Common myeloid progenitor, CD34-positive (primary cell): ENCODE measurements at regions not wholly inside any gene's neighbourhood (a gene's known extent, or its start where the extent isn't known, plus 50 kb on each side); places are given as distances from the start of the nearest gene placed in this dataset.

Experiments used
- CTCF ChIA-PET: fragments of 350-600 bp; sonication (Branson Sonifier 250); formaldehyde crosslinking; loops from one replicate; lab custom pipeline; 2021; ENCODE audit warnings: antibody characterized with exemption; lab: Charles Lee
- POLR2A ChIA-PET: fragments of 350-600 bp; sonication (Branson Sonifier 250); formaldehyde crosslinking; loops from one replicate; lab custom pipeline; 2021; ENCODE audit warnings: antibody characterized with exemption; lab: Charles Lee
- DNase-seq, 3 donors: peaks; one replicate each; pipeline versions ENCODE4 v3.0.0 to v3.0.0-alpha.2; 2013
- H3K27ac ChIP-seq, 2 experiments: 1 replicate in 1 of 2; 2 replicates in 1 of 2; pipeline ENCODE4 v1.7.0; 2013; ENCODE audit warnings: inconsistent platforms in 2 of 2, low read length in 2 of 2, mild to moderate bottlenecking in 2 of 2, low read depth in 1 of 2, moderate library complexity in 1 of 2; ENCODE audit not compliant: severe bottlenecking in 2 of 2, insufficient read depth in 1 of 2, poor library complexity in 1 of 2
- H3K27me3 ChIP-seq, 5 experiments: replicated peaks in 2 of 5; 1 replicate in 3 of 5; 2 replicates in 2 of 5; pipeline versions ENCODE4 v1.6.1 to v1.7.0; 2013; ENCODE audit warnings: low read length in 4 of 5, mild to moderate bottlenecking in 2 of 5, moderate library complexity in 2 of 5, inconsistent platforms in 1 of 5; ENCODE audit not compliant: insufficient read depth in 5 of 5, control insufficient read depth in 4 of 5
- H3K36me3 ChIP-seq, 4 experiments: 1 replicate in 2 of 4; 2 replicates in 2 of 4; pipeline versions ENCODE4 v1.6.1 to v1.7.0; 2013; ENCODE audit warnings: low read length in 3 of 4, control low read depth in 1 of 4, mild to moderate bottlenecking in 1 of 4; ENCODE audit not compliant: control insufficient read depth in 4 of 4, insufficient read depth in 4 of 4
- H3K4me1 ChIP-seq, 4 experiments: 1 replicate in 3 of 4; 2 replicates in 1 of 4; pipeline versions ENCODE4 v1.6.1 to v1.7.1; 2013; ENCODE audit warnings: low read length in 3 of 4, mild to moderate bottlenecking in 3 of 4, control low read depth in 1 of 4, inconsistent platforms in 1 of 4, moderate library complexity in 1 of 4; ENCODE audit not compliant: control insufficient read depth in 4 of 4, insufficient read depth in 4 of 4; ENCODE audit errors: control extremely low read depth in 1 of 4
- H3K4me3 ChIP-seq, 7 experiments: 1 replicate in 4 of 7; 2 replicates in 3 of 7; pipeline versions ENCODE4 v1.5.1 to v1.7.0; 2013; ENCODE audit warnings: mild to moderate bottlenecking in 7 of 7, low read length in 6 of 7, moderate library complexity in 6 of 7, inconsistent platforms in 2 of 7, low read depth in 2 of 7, control low read depth in 1 of 7; ENCODE audit not compliant: insufficient read depth in 4 of 7, control insufficient read depth in 1 of 7; ENCODE audit errors: extremely low read depth in 1 of 7
- H3K9me3 ChIP-seq, 5 experiments: 1 replicate in 4 of 5; 2 replicates in 1 of 5; pipeline versions ENCODE4 v1.6.1 to v1.7.1; 2013; ENCODE audit warnings: low read length in 4 of 5, mild to moderate bottlenecking in 2 of 5, inconsistent platforms in 1 of 5, low read depth in 1 of 5, moderate library complexity in 1 of 5; ENCODE audit not compliant: control insufficient read depth in 4 of 5, insufficient read depth in 2 of 5; ENCODE audit errors: control extremely low read depth in 1 of 5
- WGBS: methylation state at CpG from one replicate; pipeline ENCODE4 v1.1.5; 2013; ENCODE audit not compliant: insufficient coverage; 5-methylcytosine and 5-hydroxymethylcytosine counted together

- Histone ChIP-seq H3K27me3 (no peaks in the 10 kb centered on the region), H3K9me3 (no peaks in the 10 kb centered on the region), H3K4me1 (no peaks in the 10 kb centered on the region), H3K4me3 (no peak overlapping the region), H3K27ac (no peak overlapping the region), H3K36me3 (no peaks in the 10 kb centered on the region)
- DNase-seq = no peak
- CTCF ChIA-PET = no interaction called here
- POLR2A ChIA-PET = no interaction called here
- 91% methylated on average over 6 of the region's 6 CpGs for WGBS
Measured at GRCh38 chr5:86075139-86075538, 542.6 kb upstream of the COX7C start.

- no peak overlapping the region for H3K27ac ChIP-seq
- CTCF ChIA-PET = no interaction called here
- H3K36me3 ChIP-seq = no peaks in the 10 kb centered on the region
- WGBS = 100% methylated on average over 1 of the region's 1 CpG
- no peaks in the 10 kb centered on the region for H3K9me3 ChIP-seq
- no peaks in the 10 kb centered on the region for H3K4me1 ChIP-seq
- H3K27me3 ChIP-seq = no peaks in the 10 kb centered on the region
- no peak overlapping the region for H3K4me3 ChIP-seq
- no peak for DNase-seq
- POLR2A ChIA-PET = no interaction called here
Measured at GRCh38 chr5:86095092-86095491, 522.6 kb upstream of the COX7C start.

- no peaks in the 10 kb centered on the region for H3K4me1 ChIP-seq
- no peak overlapping the region for H3K4me3 ChIP-seq
- CTCF ChIA-PET = no interaction called here
- no peak for DNase-seq
- no peaks in the 10 kb centered on the region for H3K36me3 ChIP-seq
- no peaks in the 10 kb centered on the region for H3K27me3 ChIP-seq
- POLR2A ChIA-PET = no interaction called here
- 98% methylated on average over 5 of the region's 6 CpGs for WGBS
- H3K9me3 ChIP-seq = no peaks in the 10 kb centered on the region
- no peak overlapping the region for H3K27ac ChIP-seq
Measured at GRCh38 chr5:86101966-86102365, 515.8 kb upstream of the COX7C start.

GRCh38 chr5:86108825-86109224 lies 508.9 kb upstream of the COX7C start:
- peaks cover 0 to 1% (median 0%) of the 10 kb centered on the region in 5 experiments for H3K9me3 ChIP-seq
- H3K27ac ChIP-seq = no peak overlapping the region
- no peaks in the 10 kb centered on the region for H3K36me3 ChIP-seq
- ChIA-PET CTCF (no interaction called here), POLR2A (no interaction called here)
- H3K27me3 ChIP-seq = no peaks in the 10 kb centered on the region
- H3K4me1 ChIP-seq = no peaks in the 10 kb centered on the region
- WGBS = 93% methylated on average over 6 of the region's 6 CpGs
- no peak for DNase-seq
- no peak overlapping the region for H3K4me3 ChIP-seq

GRCh38 chr5:86112249-86112648 lies 505.5 kb upstream of the COX7C start:
- Histone ChIP-seq H3K4me3 (no peak overlapping the region), H3K9me3 (peaks cover 0 to 1% (median 0%) of the 10 kb centered on the region in 5 experiments), H3K4me1 (no peaks in the 10 kb centered on the region), H3K36me3 (no peaks in the 10 kb centered on the region), H3K27me3 (no peaks in the 10 kb centered on the region), H3K27ac (no peak overlapping the region)
- ChIA-PET POLR2A (no interaction called here), CTCF (no interaction called here)
- no peak for DNase-seq

GRCh38 chr5:86115164-86115563 lies 502.6 kb upstream of the COX7C start:
- Histone ChIP-seq H3K4me3 (no peak overlapping the region), H3K27me3 (no peaks in the 10 kb centered on the region), H3K4me1 (no peaks in the 10 kb centered on the region), H3K36me3 (no peaks in the 10 kb centered on the region), H3K27ac (no peak overlapping the region), H3K9me3 (peaks cover 0 to 1% (median 0%) of the 10 kb centered on the region in 5 experiments)
- CTCF ChIA-PET = no interaction called here
- no CpG with 5 or more reads among the region's 1 CpG for WGBS
- POLR2A ChIA-PET = no interaction called here
- DNase-seq = no peak

- no peak for DNase-seq
- no peak overlapping the region for H3K4me3 ChIP-seq
- CTCF ChIA-PET = no interaction called here
Measured at GRCh38 chr5:86118542-86118941, 499.2 kb upstream of the COX7C start.

More at GRCh38 chr5:86118542-86118941, 499.2 kb upstream of the COX7C start:
- H3K9me3 ChIP-seq = no peaks in the 10 kb centered on the region
- no peaks in the 10 kb centered on the region for H3K27me3 ChIP-seq
- H3K27ac ChIP-seq = no peak overlapping the region
- no CpG with 5 or more reads among the region's 1 CpG for WGBS
- POLR2A ChIA-PET = no interaction called here
- no peaks in the 10 kb centered on the region for H3K36me3 ChIP-seq
- no peaks in the 10 kb centered on the region for H3K4me1 ChIP-seq
